GM18502 (cell line): ENCODE measurements at regions not wholly inside any gene's neighbourhood (a gene's known extent, or its start where the extent isn't known, plus 50 kb on each side); places are given as distances from the start of the nearest gene placed in this dataset.

Source experiments
- ATAC-seq: cut with Tn5 transposase; IDR thresholded peaks from one replicate; pipeline ENCODE4 v1.9.1; 2021; ENCODE audit warnings: mild to moderate bottlenecking; ENCODE audit not compliant: unreplicated experiment, poor library complexity

- no peak for ATAC-seq
Measured at GRCh38 chr13:99629641-99630040, 128.4 kb downstream of the TM9SF2 start.

- no peak for ATAC-seq
Measured at GRCh38 chr13:99628442-99628841, 127.2 kb downstream of the TM9SF2 start.

GRCh38 chr13:99626461-99627082, 125.3 kb downstream of the TM9SF2 start:
- ATAC-seq, result no peak

- ATAC-seq, result no peak
Measured at GRCh38 chr13:99624936-99625540, 123.8 kb downstream of the TM9SF2 start.

GRCh38 chr13:99620806-99621205, 119.5 kb downstream of the TM9SF2 start:
- ATAC-seq, result no peak

GRCh38 chr13:99619207-99619606, 117.9 kb downstream of the TM9SF2 start:
- ATAC-seq, result no peak

- ATAC-seq, result no peak
Measured at GRCh38 chr13:99617474-99618255, 116.4 kb downstream of the TM9SF2 start.

- peak; percentile 85 for ATAC-seq
Measured at GRCh38 chr13:99614465-99614885, 113.2 kb downstream of the TM9SF2 start.
